HCT116 (cell line): ENCODE measurements at regions not wholly inside any gene's neighbourhood (a gene's known extent, or its start where the extent isn't known, plus 50 kb on each side); places are given as distances from the start of the nearest gene placed in this dataset.

Experiments used
- ATAC-seq: fragments of 200-7000 bp; cut with Tn5 transposase; 2 replicates; pipeline ENCODE4 v1.9.1; 2020; ENCODE audit warnings: mild to moderate bottlenecking, moderate library complexity
- BruUV-seq: library from RNA; stranded (reverse); fragments of 400-500 nt; replicated peaks from 2 replicates; lab custom pipeline; 2021; lab: Mats Ljungman, UMichigan
- CTCF ChIA-PET: fragments of 300-600 bp; sonication (Branson Sonifier 250); formaldehyde crosslinking; loops from one replicate; lab custom pipeline; 2021; ENCODE audit warnings: antibody characterized with exemption; lab: Charles Lee
- POLR2A ChIA-PET: fragments of 300-600, 350-600 bp; sonication (Branson Sonifier 250); formaldehyde crosslinking; loops from one replicate; lab custom pipeline; 2021; ENCODE audit warnings: antibody characterized with exemption; lab: Charles Lee
- RAD21 ChIA-PET, 2 experiments: fragments of 300-600 bp; sonication (Branson Sonifier 250); formaldehyde crosslinking; loops; one replicate each; lab custom pipeline; 2023; ENCODE audit warnings: low total read pairs in 2 of 2; ENCODE audit not compliant: uncharacterized antibody in 2 of 2, unreplicated experiment in 2 of 2, low non-redundant PET in 1 of 2; lab: Charles Lee
- DNase-seq: peaks from one replicate; pipeline ENCODE4 v3.0.0-alpha.2; 2010; ENCODE audit warnings: low read depth, low spot score
- H2AFZ ChIP-seq: fragments of 200-600 bp; shearing (Covaris generic), sonication (generic); 2 replicates; pipeline ENCODE4 v1.6.1; 2017; ENCODE audit warnings: low read depth, mixed run types, mixed read lengths, antibody characterized with exemption, low read length; ENCODE audit not compliant: poor library complexity, severe bottlenecking
- H3K27ac ChIP-seq: 2 replicates; pipeline ENCODE4 v1.5.1; 2012; ENCODE audit warnings: low read depth, low read length
- H3K27me3 ChIP-seq: fragments of 200-600 bp; sonication (generic); 2 replicates; pipeline ENCODE4 v1.6.1; 2016; ENCODE audit warnings: mixed run types, low read length, mixed read lengths; ENCODE audit not compliant: insufficient read depth
- H3K36me3 ChIP-seq, 2 experiments: fragments of 200-500 bp in 1 of 2; fragments of 200-600 bp in 1 of 2; sonication (Bioruptor generic) in 1 of 2; sonication (generic) in 1 of 2; 2 replicates each; pipeline versions ENCODE4 v1.5.1 to v1.6.1; 2014 to 2016; ENCODE audit warnings: low read length in 2 of 2, inconsistent platforms in 1 of 2, mixed read lengths in 1 of 2, mixed run types in 1 of 2; ENCODE audit not compliant: insufficient read depth in 2 of 2, control insufficient read depth in 1 of 2
- H3K4me1 ChIP-seq, 2 experiments: fragments of 200-600 bp in 1 of 2; sonication (generic) in 1 of 2; 2 replicates each; pipeline versions ENCODE4 v1.5.1 to v1.6.1; 2012 to 2017; ENCODE audit warnings: low read length in 2 of 2, inconsistent platforms in 1 of 2, mild to moderate bottlenecking in 1 of 2, mixed read lengths in 1 of 2, mixed run types in 1 of 2, moderate library complexity in 1 of 2; ENCODE audit not compliant: insufficient read depth in 2 of 2, control insufficient read depth in 1 of 2
- H3K4me2 ChIP-seq: fragments of 200-600 bp; sonication (generic); 2 replicates; pipeline ENCODE4 v1.6.1; 2017; ENCODE audit warnings: mixed run types, low read length, mixed read lengths
- H3K4me3 ChIP-seq, 2 experiments: fragments of 200-600 bp in 1 of 2; sonication (generic) in 1 of 2; replicated peaks in 1 of 2; 2 replicates each; pipeline ENCODE4 v1.5.1; 2011 to 2016; ENCODE audit warnings: low read length in 2 of 2, control low read depth in 1 of 2, low read depth in 1 of 2, mild to moderate bottlenecking in 1 of 2, mixed read lengths in 1 of 2, mixed run types in 1 of 2
- H3K79me2 ChIP-seq: fragments of 200-600 bp; sonication (generic); 2 replicates; pipeline ENCODE4 v1.6.1; 2017; ENCODE audit warnings: mild to moderate bottlenecking, mixed run types, low read length, moderate library complexity, mixed read lengths; ENCODE audit not compliant: insufficient read depth
- H3K9ac ChIP-seq: fragments of 200-600 bp; sonication (generic); 2 replicates; pipeline ENCODE4 v1.6.1; 2016; ENCODE audit warnings: low read length, mixed read lengths
- H3K9me2 ChIP-seq: fragments of 200-600 bp; sonication (generic), shearing (Covaris generic); 2 replicates; pipeline ENCODE4 v1.6.1; 2017; ENCODE audit warnings: mixed run types, mild to moderate bottlenecking, moderate library complexity; ENCODE audit not compliant: insufficient read depth
- H3K9me3 ChIP-seq, 2 experiments: fragments of 200-500 bp in 1 of 2; fragments of 200-600 bp in 1 of 2; sonication (Bioruptor generic) in 1 of 2; sonication (generic) in 1 of 2; 2 replicates each; pipeline ENCODE4 v1.6.1; 2014 to 2017; ENCODE audit warnings: low read length in 2 of 2, mixed read lengths in 2 of 2, inconsistent platforms in 1 of 2, low read depth in 1 of 2, mild to moderate bottlenecking in 1 of 2, mixed run types in 1 of 2, moderate library complexity in 1 of 2; ENCODE audit not compliant: control insufficient read depth in 1 of 2, insufficient read depth in 1 of 2
- H4K20me1 ChIP-seq: fragments of 200-600 bp; sonication (generic), shearing (Covaris generic); 2 replicates; pipeline ENCODE4 v1.6.1; 2017; ENCODE audit warnings: mixed run types, mild to moderate bottlenecking, moderate library complexity; ENCODE audit not compliant: insufficient read depth
- CBX3 ChIP-seq: IDR thresholded peaks from 2 replicates; pipeline ENCODE4 v1.6.1; 2012; ENCODE audit warnings: low read depth
- CEBPB ChIP-seq: IDR thresholded peaks from 2 replicates; pipeline ENCODE4 v1.6.1; 2012; ENCODE audit warnings: low read depth
- MAX ChIP-seq: IDR thresholded peaks from 2 replicates; pipeline ENCODE4 v1.6.1; 2012
- YY1 ChIP-seq: IDR thresholded peaks from 2 replicates; pipeline ENCODE4 v1.6.1; 2011; ENCODE audit warnings: low read length, low read depth, moderate library complexity, mild to moderate bottlenecking; ENCODE audit not compliant: insufficient replicate concordance; ENCODE audit errors: extremely low read depth
- intact Hi-C: fragments of 100-400 bp; cut with micrococcal nuclease; formaldehyde crosslinking; loops from 2 replicates; pipeline ENCODE4 v1.10.0; 2022

GRCh38 chr2:38148501-38148900 lies 72.5 kb upstream of the CYP1B1 start:
- ChIA-PET POLR2A (no interaction called here), CTCF (no interaction called here), RAD21 (no interaction called here)
- H3K4me1 ChIP-seq = peaks cover 22 to 25% of the 10 kb centered on the region in 2 experiments
- no peak overlapping the region for H2AFZ ChIP-seq
- TF ChIP-seq YY1 (no peak), CEBPB (peak; percentile 75)
- H4K20me1 ChIP-seq = no peaks in the 10 kb centered on the region
- H3K36me3 ChIP-seq = no peaks in the 10 kb centered on the region
- no peak overlapping the region for H3K9ac ChIP-seq
- no peaks in the 10 kb centered on the region for H3K79me2 ChIP-seq
- no peak overlapping the region for H3K4me3 ChIP-seq
- peaks cover 3% of the 10 kb centered on the region; the same call in 1 of the 2 replicates for H3K9me2 ChIP-seq
- H3K4me2 ChIP-seq = no peak overlapping the region
- BruUV-seq = no TSS peak
- intact Hi-C loops = no loop called here
- DNase-seq (no peak), ATAC-seq (no peak)
- H3K27me3 ChIP-seq = no peaks in the 10 kb centered on the region
- H3K9me3 ChIP-seq = peaks cover 0 to 2% of the 10 kb centered on the region in 2 experiments; a peak in 1 of 4 replicates
- H3K27ac ChIP-seq = no peak overlapping the region

- TSS peak; percentile 76 for BruUV-seq
Observed at GRCh38 chr2:38147333-38148121, 71.6 kb upstream of the CYP1B1 start.

More at GRCh38 chr2:38147333-38148121, 71.6 kb upstream of the CYP1B1 start:
- Histone ChIP-seq H2AFZ (peak overlapping the region; percentile 67), H4K20me1 (no peaks in the 10 kb centered on the region), H3K36me3 (no peaks in the 10 kb centered on the region), H3K79me2 (no peaks in the 10 kb centered on the region), H3K27ac (peak overlapping the region; percentile 69), H3K4me3 (peak overlapping the region in 1 of 2 experiments; percentile 37; a peak in 2 of 4 replicates), H3K9me2 (peaks cover 3% of the 10 kb centered on the region; the same call in 1 of the 2 replicates), H3K4me1 (peaks cover 22 to 25% of the 10 kb centered on the region in 2 experiments), H3K4me2 (peak overlapping the region; percentile 78), H3K9me3 (peaks cover 0 to 6% of the 10 kb centered on the region in 2 experiments; a peak in 1 of 4 replicates), H3K9ac (peak overlapping the region; percentile 54), H3K27me3 (no peaks in the 10 kb centered on the region)
- intact Hi-C loops = no loop called here
- POLR2A ChIA-PET = interaction anchor here (0.8 kb wide), 1 partner anchor 15 kb away, joined by 3 read pairs; no protein-coding TSS in a partner anchor
- RAD21 ChIA-PET = no interaction called here
- CTCF ChIA-PET = no interaction called here
- no peak for TF ChIP-seq MAX
- TF ChIP-seq CBX3 = 0 out of 2 replicates have a peak, but pooled peaks have one; percentile 35
- ATAC-seq = no peak
- DNase-seq = no peak
